ENCODE measurements at regions not wholly inside any gene's neighbourhood (a gene's known extent, or its start where the extent isn't known, plus 50 kb on each side); places are given as distances from the start of the nearest gene placed in this dataset.

DNA sequence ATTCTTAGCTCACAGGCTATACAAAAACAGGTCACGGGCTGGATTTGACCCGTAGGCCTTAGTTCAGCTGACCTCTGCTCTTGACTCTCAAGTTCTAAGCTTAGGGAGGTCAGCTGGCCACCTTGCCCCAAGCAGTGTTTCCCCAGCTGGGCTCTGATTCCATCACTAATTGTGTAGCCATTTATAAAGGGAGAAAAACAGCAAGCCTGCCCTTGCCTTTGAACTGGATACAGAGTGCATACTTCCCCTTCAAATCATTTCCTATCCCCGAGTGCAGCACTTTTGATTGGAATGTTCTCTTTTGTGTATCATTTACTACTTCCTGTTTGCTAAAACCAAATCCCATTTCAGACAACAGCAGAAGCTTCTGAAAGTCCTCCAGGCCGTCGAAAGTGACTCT is 153.6 kb downstream of the KATNIP start:
- Histone ChIP-seq H3K27ac (ENCODE audit: low read depth, low read length) (no peak overlapping the region), H3K36me3 (ENCODE audit: control insufficient read depth in 1 of 2, insufficient read depth in 2 of 2, low read length in 2 of 2) (no peaks in the 10 kb centered on the region; a peak in 1 of 4 replicates), H3K4me1 (ENCODE audit: control insufficient read depth in 1 of 2, insufficient read depth in 2 of 2, low read length in 2 of 2) (no peaks in the 10 kb centered on the region), H3K27me3 (ENCODE audit: insufficient read depth, low read length) (no peaks in the 10 kb centered on the region), H3K4me3 (replicated peaks in 1 of 2; ENCODE audit: low read depth in 1 of 2, low read length in 2 of 2) (no peak overlapping the region), H2AFZ (ENCODE audit: low read depth, low read length, poor library complexity, severe bottlenecking) (no peak overlapping the region), H3K9me3 (ENCODE audit: control insufficient read depth in 1 of 2, insufficient read depth in 1 of 2, low read depth in 1 of 2, low read length in 2 of 2) (no peaks in the 10 kb centered on the region), H4K20me1 (ENCODE audit: insufficient read depth) (no peaks in the 10 kb centered on the region), H3K79me2 (ENCODE audit: insufficient read depth, low read length) (no peaks in the 10 kb centered on the region), H3K9me2 (ENCODE audit: insufficient read depth) (no peaks in the 10 kb centered on the region), H3K4me2 (ENCODE audit: low read length) (no peak overlapping the region), H3K9ac (ENCODE audit: low read length) (no peak overlapping the region)
- ChIA-PET CTCF (no interaction called here), RAD21 (ENCODE audit: low non-redundant PET in 1 of 2, low total read pairs in 2 of 2, uncharacterized antibody in 2 of 2, unreplicated experiment in 2 of 2) (no interaction called here), POLR2A (no interaction called here)
- TF ChIP-seq SP1 (IDR thresholded peaks at IDR 0.05; ENCODE audit: low read depth) (no peak), POLR2A (IDR thresholded peaks at IDR 0.05; ENCODE audit: borderline replicate concordance, extremely low read depth, insufficient read depth, insufficient read length) (no peak), YY1 (IDR thresholded peaks at IDR 0.05; ENCODE audit: extremely low read depth, insufficient replicate concordance, low read depth, low read length) (no peak), EZH2phosphoT487 (IDR thresholded peaks at IDR 0.05; ENCODE audit: borderline replicate concordance) (no peak), CEBPB (IDR thresholded peaks at IDR 0.05; ENCODE audit: low read depth) (no peak), CBX3 (IDR thresholded peaks at IDR 0.05; ENCODE audit: low read depth) (no peak), EGR1 (IDR thresholded peaks at IDR 0.05; ENCODE audit: low read depth) (no peak), FOSL1 (IDR thresholded peaks at IDR 0.05; ENCODE audit: low read depth) (no peak), ZFX (IDR thresholded peaks at IDR 0.05) (no peak), SIN3A (IDR thresholded peaks at IDR 0.05; ENCODE audit: low read depth) (no peak), EZH2 (IDR thresholded peaks at IDR 0.05) (no peak), ELF1 (IDR thresholded peaks at IDR 0.05; ENCODE audit: borderline replicate concordance, low read depth) (no peak), SRF (IDR thresholded peaks at IDR 0.05; ENCODE audit: low read depth) (no peak), TCF7L2 (IDR thresholded peaks at IDR 0.05; ENCODE audit: borderline replicate concordance, extremely low read depth, insufficient read depth, insufficient read length) (no peak), POLR2AphosphoS5 (IDR thresholded peaks at IDR 0.05; ENCODE audit: low read depth, low read length) (no peak), JUND (IDR thresholded peaks at IDR 0.05) (no peak), ZNF274 (IDR thresholded peaks at IDR 0.05; ENCODE audit: low read depth, low read length) (no peak)
- TF ChIP-seq, protein P1, sequence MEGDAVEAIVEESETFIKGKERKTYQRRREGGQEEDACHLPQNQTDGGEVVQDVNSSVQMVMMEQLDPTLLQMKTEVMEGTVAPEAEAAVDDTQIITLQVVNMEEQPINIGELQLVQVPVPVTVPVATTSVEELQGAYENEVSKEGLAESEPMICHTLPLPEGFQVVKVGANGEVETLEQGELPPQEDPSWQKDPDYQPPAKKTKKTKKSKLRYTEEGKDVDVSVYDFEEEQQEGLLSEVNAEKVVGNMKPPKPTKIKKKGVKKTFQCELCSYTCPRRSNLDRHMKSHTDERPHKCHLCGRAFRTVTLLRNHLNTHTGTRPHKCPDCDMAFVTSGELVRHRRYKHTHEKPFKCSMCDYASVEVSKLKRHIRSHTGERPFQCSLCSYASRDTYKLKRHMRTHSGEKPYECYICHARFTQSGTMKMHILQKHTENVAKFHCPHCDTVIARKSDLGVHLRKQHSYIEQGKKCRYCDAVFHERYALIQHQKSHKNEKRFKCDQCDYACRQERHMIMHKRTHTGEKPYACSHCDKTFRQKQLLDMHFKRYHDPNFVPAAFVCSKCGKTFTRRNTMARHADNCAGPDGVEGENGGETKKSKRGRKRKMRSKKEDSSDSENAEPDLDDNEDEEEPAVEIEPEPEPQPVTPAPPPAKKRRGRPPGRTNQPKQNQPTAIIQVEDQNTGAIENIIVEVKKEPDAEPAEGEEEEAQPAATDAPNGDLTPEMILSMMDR (IDR thresholded peaks at IDR 0.05 in 2 of 3, conservative IDR thresholded peaks at IDR 0.05 in 1 of 3; ENCODE audit: borderline replicate concordance in 1 of 3, insufficient read depth in 1 of 3, low read depth in 2 of 3, low read length in 2 of 3) = no peak
- TF ChIP-seq, protein P2, sequence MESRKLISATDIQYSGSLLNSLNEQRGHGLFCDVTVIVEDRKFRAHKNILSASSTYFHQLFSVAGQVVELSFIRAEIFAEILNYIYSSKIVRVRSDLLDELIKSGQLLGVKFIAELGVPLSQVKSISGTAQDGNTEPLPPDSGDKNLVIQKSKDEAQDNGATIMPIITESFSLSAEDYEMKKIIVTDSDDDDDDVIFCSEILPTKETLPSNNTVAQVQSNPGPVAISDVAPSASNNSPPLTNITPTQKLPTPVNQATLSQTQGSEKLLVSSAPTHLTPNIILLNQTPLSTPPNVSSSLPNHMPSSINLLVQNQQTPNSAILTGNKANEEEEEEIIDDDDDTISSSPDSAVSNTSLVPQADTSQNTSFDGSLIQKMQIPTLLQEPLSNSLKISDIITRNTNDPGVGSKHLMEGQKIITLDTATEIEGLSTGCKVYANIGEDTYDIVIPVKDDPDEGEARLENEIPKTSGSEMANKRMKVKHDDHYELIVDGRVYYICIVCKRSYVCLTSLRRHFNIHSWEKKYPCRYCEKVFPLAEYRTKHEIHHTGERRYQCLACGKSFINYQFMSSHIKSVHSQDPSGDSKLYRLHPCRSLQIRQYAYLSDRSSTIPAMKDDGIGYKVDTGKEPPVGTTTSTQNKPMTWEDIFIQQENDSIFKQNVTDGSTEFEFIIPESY (IDR thresholded peaks at IDR 0.05; ENCODE audit: extremely low read depth, insufficient replicate concordance, low read length) = no peak
- no peak for ATAC-seq
- intact Hi-C loops (cut with micrococcal nuclease) = no loop called here
- DNase-seq (ENCODE audit: low read depth, low spot score) = no peak
- BruUV-seq (replicated peaks) = no TSS peak
